Ovary (tissue), 3 donors: ENCODE measurements at regions not wholly inside any gene's neighbourhood (a gene's known extent, or its start where the extent isn't known, plus 50 kb on each side); places are given as distances from the start of the nearest gene placed in this dataset.

ENCODE experiments used
- CTCF ChIP-seq, 3 donors: fragments of 450-650 bp in 2 of 3; fragments of 200-600 bp in 1 of 3; IDR thresholded peaks; one replicate each; pipeline versions ENCODE4 v1.5.1 to v1.8.0; 2016 to 2022; ENCODE audit warnings: antibody characterized with exemption in 3 of 3, mild to moderate bottlenecking in 1 of 3
- POLR2A ChIP-seq: fragments of 450-650 bp; IDR thresholded peaks from one replicate; pipeline ENCODE4 v1.6.1; 2017; ENCODE audit warnings: antibody characterized with exemption, mild to moderate bottlenecking, moderate library complexity
- donor health status: DM: no; HTN: no; CAD: no.

GRCh38 chr2:192416060-192416459, 221.3 kb upstream of the TMEFF2 start:
- TF ChIP-seq CTCF (IDR thresholded peaks at IDR 0.05) (no peak), POLR2A (no peak)
